ENCODE measurements at regions not wholly inside any gene's neighbourhood (a gene's known extent, or its start where the extent isn't known, plus 50 kb on each side); places are given as distances from the start of the nearest gene placed in this dataset.

GRCh38 chr5:123269436-123269835 is 153.8 kb downstream of the CEP120 start:
- TF ChIP-seq POLR2A (IDR thresholded peaks at IDR 0.05): no peak
- TF ChIP-seq CTCF (IDR thresholded peaks at IDR 0.05): no peak
